Panc1 (cell line): ENCODE measurements at regions not wholly inside any gene's neighbourhood (a gene's known extent, or its start where the extent isn't known, plus 50 kb on each side); places are given as distances from the start of the nearest gene placed in this dataset.

Experiments
- ATAC-seq: fragments of 200-7000 bp; cut with Tn5 transposase; 2 replicates; pipeline ENCODE4 v1.9.1; 2020; ENCODE audit warnings: mild to moderate bottlenecking, moderate library complexity
- BruUV-seq: library from RNA; stranded (reverse); fragments of 400-500 nt; replicated peaks from 2 replicates; lab custom pipeline; 2021; lab: Mats Ljungman, UMichigan
- CTCF ChIA-PET: fragments of 300-600 bp; sonication (Branson Sonifier 250); formaldehyde crosslinking; loops from one replicate; lab custom pipeline; 2022; ENCODE audit warnings: antibody characterized with exemption; lab: Charles Lee
- POLR2A ChIA-PET: fragments of 300-600 bp; sonication (Branson Sonifier 250); formaldehyde crosslinking; loops from one replicate; lab custom pipeline; 2022; ENCODE audit warnings: antibody characterized with exemption; lab: Charles Lee
- DNase-seq: peaks from one replicate; pipeline ENCODE4 v3.0.0-alpha.2; 2010; ENCODE audit warnings: low read depth, low spot score
- H3K27ac ChIP-seq: 2 replicates; pipeline ENCODE4 v1.5.1; 2011; ENCODE audit warnings: mild to moderate bottlenecking, low read length, inconsistent platforms
- H3K27me3 ChIP-seq: fragments of 200-500 bp; sonication (Bioruptor generic); 2 replicates; pipeline ENCODE4 v1.6.0; 2014; ENCODE audit warnings: low read length, inconsistent platforms; ENCODE audit not compliant: control insufficient read depth, insufficient read depth
- H3K36me3 ChIP-seq: fragments of 200-500 bp; sonication (Bioruptor generic); 2 replicates; pipeline ENCODE4 v1.5.1; 2014; ENCODE audit warnings: inconsistent platforms, mild to moderate bottlenecking, low read length, moderate library complexity; ENCODE audit not compliant: control insufficient read depth, insufficient read depth
- H3K4me1 ChIP-seq: 2 replicates; pipeline ENCODE4 v1.5.1; 2011; ENCODE audit warnings: inconsistent platforms, mild to moderate bottlenecking, low read length, moderate library complexity; ENCODE audit not compliant: control insufficient read depth, insufficient read depth
- H3K4me3 ChIP-seq, 2 experiments: 2 replicates each; pipeline ENCODE4 v1.5.1; 2011 to 2012; ENCODE audit warnings: low read depth in 2 of 2, low read length in 2 of 2, mild to moderate bottlenecking in 2 of 2, inconsistent platforms in 1 of 2, moderate library complexity in 1 of 2
- H3K9me3 ChIP-seq: fragments of 200-500 bp; sonication (Bioruptor generic); 2 replicates; pipeline ENCODE4 v1.5.1; 2014; ENCODE audit warnings: low read depth, mild to moderate bottlenecking, inconsistent platforms, low read length, moderate library complexity; ENCODE audit not compliant: control insufficient read depth, insufficient read depth
- POLR2AphosphoS5 ChIP-seq: IDR thresholded peaks from 2 replicates; pipeline ENCODE4 v1.6.1; 2012; ENCODE audit warnings: mild to moderate bottlenecking, low read depth, low read length, moderate library complexity
- SIN3A ChIP-seq: IDR thresholded peaks from 2 replicates; pipeline ENCODE4 v1.6.1; 2012; ENCODE audit warnings: low read depth, mild to moderate bottlenecking, low read length, moderate library complexity, borderline replicate concordance; ENCODE audit not compliant: insufficient read depth
- TCF7L2 ChIP-seq: IDR thresholded peaks from 2 replicates; pipeline ENCODE4 v1.6.1; 2011; ENCODE audit warnings: mild to moderate bottlenecking, low read depth, low read length, inconsistent platforms
- in situ Hi-C: cut with HindIII; loops from 2 replicates; pipeline ENCODE4 v1.10.0; 2016; ENCODE audit warnings: low sequenced_read_pairs, low pct_unique_long_range_greater_than_20kb
- intact Hi-C: fragments of 100-400 bp; cut with micrococcal nuclease; formaldehyde crosslinking; loops from one replicate; pipeline ENCODE4 v1.10.0; 2022; ENCODE audit not compliant: unreplicated experiment
- TF ChIP-seq, protein P1 (sequence below): fragments of 450-650 bp; IDR thresholded peaks from 2 replicates; pipeline ENCODE4 v1.5.1; 2017; ENCODE audit warnings: mild to moderate bottlenecking
- TF ChIP-seq, protein P2 (sequence below), 2 experiments: IDR thresholded peaks; 2 replicates each; pipeline ENCODE4 v1.6.1; 2011 to 2012; ENCODE audit warnings: low read depth in 2 of 2, control low read depth in 1 of 2, low read length in 1 of 2, mild to moderate bottlenecking in 1 of 2, moderate library complexity in 1 of 2; ENCODE audit not compliant: insufficient read depth in 1 of 2

DNA sequence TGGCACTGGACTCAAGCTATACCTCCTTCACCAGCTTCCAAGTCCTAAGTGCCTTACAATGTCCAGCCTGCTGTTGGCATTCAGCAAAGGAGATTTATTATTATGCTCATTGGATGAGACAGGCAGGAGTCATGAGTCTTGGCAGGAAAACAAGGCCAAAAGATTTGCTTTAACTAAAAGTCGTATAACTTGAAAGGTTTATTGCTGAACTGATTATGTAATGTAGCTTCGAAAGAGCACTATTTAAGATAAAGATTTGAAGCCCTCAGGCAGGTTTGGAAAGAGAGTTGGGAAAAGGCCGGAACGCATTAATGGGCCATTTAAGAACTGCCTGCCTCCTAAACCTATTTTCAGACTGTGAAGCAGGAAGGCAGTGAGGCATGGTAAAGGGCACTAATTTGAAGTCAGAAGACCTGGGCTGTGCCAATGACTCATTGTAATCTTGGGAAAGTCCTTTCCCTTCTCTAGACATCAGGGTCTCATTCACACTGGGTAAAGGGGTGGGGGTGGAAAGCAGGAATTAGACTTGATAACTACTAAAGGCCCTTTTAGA lies 280.5 kb upstream of the EDA2R start:
- CTCF ChIA-PET: no interaction called here
- no peaks in the 10 kb centered on the region for H3K4me1 ChIP-seq
- BruUV-seq: no TSS peak
- TF ChIP-seq POLR2AphosphoS5: no peak
- TF ChIP-seq, protein P1, sequence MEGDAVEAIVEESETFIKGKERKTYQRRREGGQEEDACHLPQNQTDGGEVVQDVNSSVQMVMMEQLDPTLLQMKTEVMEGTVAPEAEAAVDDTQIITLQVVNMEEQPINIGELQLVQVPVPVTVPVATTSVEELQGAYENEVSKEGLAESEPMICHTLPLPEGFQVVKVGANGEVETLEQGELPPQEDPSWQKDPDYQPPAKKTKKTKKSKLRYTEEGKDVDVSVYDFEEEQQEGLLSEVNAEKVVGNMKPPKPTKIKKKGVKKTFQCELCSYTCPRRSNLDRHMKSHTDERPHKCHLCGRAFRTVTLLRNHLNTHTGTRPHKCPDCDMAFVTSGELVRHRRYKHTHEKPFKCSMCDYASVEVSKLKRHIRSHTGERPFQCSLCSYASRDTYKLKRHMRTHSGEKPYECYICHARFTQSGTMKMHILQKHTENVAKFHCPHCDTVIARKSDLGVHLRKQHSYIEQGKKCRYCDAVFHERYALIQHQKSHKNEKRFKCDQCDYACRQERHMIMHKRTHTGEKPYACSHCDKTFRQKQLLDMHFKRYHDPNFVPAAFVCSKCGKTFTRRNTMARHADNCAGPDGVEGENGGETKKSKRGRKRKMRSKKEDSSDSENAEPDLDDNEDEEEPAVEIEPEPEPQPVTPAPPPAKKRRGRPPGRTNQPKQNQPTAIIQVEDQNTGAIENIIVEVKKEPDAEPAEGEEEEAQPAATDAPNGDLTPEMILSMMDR: no peak
- H3K9me3 ChIP-seq: no peaks in the 10 kb centered on the region
- H3K27me3 ChIP-seq: no peaks in the 10 kb centered on the region
- H3K36me3 ChIP-seq: no peaks in the 10 kb centered on the region
- DNase-seq (no peak), ATAC-seq (no peak)
- no peak overlapping the region for H3K4me3 ChIP-seq
- no peak overlapping the region for H3K27ac ChIP-seq
- POLR2A ChIA-PET: no interaction called here
- in situ Hi-C loops: no loop called here
- intact Hi-C loops: no loop called here

DNA sequence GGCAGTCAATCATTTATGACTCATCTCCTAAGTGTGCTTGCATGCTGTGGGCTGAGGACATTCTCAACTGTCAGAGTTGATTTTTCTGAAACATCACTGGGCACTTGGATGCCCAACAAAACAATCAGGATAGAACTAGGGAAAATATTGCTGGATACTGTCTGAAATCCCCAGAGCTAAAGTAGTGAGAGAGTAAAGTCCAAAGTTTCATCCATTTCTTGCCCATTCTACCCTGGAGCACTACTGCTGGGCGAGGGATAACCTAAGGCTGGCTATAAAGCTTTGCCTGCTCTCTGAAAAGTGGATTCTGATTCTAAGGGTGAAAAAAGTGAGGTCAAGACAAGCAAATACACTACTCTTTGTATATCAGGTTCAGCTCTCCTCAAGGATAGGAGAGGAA lies 279.6 kb upstream of the EDA2R start:
- H3K4me3 ChIP-seq: no peak overlapping the region
- H3K9me3 ChIP-seq: no peaks in the 10 kb centered on the region
- CTCF ChIA-PET: no interaction called here
- DNase-seq (no peak), ATAC-seq (no peak)
- H3K4me1 ChIP-seq: no peaks in the 10 kb centered on the region
- BruUV-seq: no TSS peak
- no peaks in the 10 kb centered on the region for H3K36me3 ChIP-seq
- no peak overlapping the region for H3K27ac ChIP-seq
- intact Hi-C loops (no loop called here), in situ Hi-C loops (no loop called here)
- TF ChIP-seq, protein P1: no peak
- TF ChIP-seq, protein P2, sequence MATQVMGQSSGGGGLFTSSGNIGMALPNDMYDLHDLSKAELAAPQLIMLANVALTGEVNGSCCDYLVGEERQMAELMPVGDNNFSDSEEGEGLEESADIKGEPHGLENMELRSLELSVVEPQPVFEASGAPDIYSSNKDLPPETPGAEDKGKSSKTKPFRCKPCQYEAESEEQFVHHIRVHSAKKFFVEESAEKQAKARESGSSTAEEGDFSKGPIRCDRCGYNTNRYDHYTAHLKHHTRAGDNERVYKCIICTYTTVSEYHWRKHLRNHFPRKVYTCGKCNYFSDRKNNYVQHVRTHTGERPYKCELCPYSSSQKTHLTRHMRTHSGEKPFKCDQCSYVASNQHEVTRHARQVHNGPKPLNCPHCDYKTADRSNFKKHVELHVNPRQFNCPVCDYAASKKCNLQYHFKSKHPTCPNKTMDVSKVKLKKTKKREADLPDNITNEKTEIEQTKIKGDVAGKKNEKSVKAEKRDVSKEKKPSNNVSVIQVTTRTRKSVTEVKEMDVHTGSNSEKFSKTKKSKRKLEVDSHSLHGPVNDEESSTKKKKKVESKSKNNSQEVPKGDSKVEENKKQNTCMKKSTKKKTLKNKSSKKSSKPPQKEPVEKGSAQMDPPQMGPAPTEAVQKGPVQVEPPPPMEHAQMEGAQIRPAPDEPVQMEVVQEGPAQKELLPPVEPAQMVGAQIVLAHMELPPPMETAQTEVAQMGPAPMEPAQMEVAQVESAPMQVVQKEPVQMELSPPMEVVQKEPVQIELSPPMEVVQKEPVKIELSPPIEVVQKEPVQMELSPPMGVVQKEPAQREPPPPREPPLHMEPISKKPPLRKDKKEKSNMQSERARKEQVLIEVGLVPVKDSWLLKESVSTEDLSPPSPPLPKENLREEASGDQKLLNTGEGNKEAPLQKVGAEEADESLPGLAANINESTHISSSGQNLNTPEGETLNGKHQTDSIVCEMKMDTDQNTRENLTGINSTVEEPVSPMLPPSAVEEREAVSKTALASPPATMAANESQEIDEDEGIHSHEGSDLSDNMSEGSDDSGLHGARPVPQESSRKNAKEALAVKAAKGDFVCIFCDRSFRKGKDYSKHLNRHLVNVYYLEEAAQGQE (IDR thresholded peaks at IDR 0.05; ENCODE audit: insufficient read depth in 1 of 2, low read depth in 2 of 2, low read length in 1 of 2): no peak
- TF ChIP-seq POLR2AphosphoS5 (no peak), TCF7L2 (no peak), SIN3A (no peak)
- H3K27me3 ChIP-seq: no peaks in the 10 kb centered on the region
- POLR2A ChIA-PET: no interaction called here
